OCI-M2 (cell line): ENCODE measurements at regions not wholly inside any gene's neighbourhood (a gene's known extent, or its start where the extent isn't known, plus 50 kb on each side); places are given as distances from the start of the nearest gene placed in this dataset.

Source experiments
- DNase-seq: peaks from one replicate; lab custom pipeline; 2025; ENCODE audit not compliant: unreplicated experiment; lab: John Stamatoyannopoulos, UW

GRCh38 chr4:105092356-105092755, 54.3 kb upstream of the TET2 start:
- no peak for DNase-seq

- DNase-seq = no peak
These were observed 53.9 kb upstream of the TET2 start for GRCh38 chr4:105092768-105093167.

- DNase-seq = no peak
These were observed 52.7 kb upstream of the TET2 start for GRCh38 chr4:105093975-105094374.
